UCSD-AML1 (cell line): ENCODE measurements at regions not wholly inside any gene's neighbourhood (a gene's known extent, or its start where the extent isn't known, plus 50 kb on each side); places are given as distances from the start of the nearest gene placed in this dataset.
"Not testable (repeated sequence)": the region's sequence is repeated elsewhere in the genome, so short reads cannot be mapped to it uniquely, and the experiment has no call there.

Source experiments
- DNase-seq: peaks from one replicate; lab custom pipeline; 2025; ENCODE audit not compliant: unreplicated experiment; lab: John Stamatoyannopoulos, UW

DNA sequence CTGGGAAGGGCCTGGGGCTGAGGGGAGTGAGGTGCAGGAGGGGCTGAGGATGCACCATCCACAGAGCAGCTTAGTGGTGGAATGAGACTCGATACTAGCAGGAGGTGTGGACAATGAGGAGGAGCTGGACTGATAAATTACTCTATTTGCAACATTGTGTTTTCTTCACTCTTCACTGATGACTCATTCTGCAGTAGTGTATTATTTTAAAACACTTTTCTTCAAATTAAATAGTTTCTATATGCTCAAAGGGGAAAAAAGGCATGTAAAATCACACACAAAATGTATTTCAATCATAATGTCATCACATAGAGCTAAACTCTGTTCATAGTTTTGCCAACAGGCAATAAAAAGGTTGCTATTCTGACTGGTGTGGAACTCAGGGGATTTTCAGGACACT is 467.0 kb upstream of the CTSO start:
- DNase-seq = no peak

DNA sequence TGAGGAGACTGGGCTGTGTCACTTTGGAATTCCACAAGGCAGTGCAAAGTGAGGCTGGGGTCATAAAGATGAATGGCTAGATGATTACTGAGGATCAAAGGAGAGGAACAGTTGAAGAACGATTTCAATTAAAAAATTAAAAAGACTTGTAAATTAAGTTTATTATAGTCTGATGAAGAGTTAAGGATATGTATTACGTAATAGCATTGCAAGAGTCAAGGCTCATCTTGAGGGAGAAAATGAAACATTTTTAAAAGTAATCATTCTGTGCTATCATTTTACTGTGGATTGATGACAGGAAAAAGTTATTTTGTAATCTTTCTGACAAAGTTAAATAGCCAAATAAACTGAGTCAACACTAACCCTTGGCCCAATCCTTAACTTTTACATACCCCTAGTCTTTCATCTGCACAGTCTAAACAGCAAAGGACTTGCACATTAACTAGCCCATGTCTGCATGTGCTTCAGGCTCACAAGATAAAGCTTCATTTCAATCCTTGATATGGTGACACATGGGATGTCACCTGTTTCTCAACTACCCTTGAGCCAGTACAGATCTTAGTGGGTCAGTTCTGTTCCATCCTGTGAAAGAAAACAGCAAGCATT is 465.5 kb upstream of the CTSO start:
- DNase-seq = no peak

DNA sequence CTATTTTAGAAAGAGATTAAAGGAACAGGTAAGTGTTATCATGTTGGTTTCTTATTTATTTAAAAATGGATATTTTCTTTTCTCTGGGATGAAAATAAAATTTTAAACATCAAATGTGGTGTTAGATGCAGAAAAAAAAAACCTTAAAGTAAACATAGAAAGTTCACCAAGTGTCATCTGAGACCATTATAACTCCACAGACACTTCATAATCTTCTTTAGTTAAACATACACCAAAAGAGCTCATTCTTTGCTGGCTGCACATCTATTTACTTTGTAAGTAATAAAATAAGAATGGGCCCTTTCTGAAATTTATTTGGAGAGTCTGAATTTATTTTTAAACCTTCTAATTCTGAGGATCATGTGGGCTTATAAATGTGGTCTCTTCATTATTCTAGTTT is 460.7 kb upstream of the CTSO start:
- no peak for DNase-seq

DNA sequence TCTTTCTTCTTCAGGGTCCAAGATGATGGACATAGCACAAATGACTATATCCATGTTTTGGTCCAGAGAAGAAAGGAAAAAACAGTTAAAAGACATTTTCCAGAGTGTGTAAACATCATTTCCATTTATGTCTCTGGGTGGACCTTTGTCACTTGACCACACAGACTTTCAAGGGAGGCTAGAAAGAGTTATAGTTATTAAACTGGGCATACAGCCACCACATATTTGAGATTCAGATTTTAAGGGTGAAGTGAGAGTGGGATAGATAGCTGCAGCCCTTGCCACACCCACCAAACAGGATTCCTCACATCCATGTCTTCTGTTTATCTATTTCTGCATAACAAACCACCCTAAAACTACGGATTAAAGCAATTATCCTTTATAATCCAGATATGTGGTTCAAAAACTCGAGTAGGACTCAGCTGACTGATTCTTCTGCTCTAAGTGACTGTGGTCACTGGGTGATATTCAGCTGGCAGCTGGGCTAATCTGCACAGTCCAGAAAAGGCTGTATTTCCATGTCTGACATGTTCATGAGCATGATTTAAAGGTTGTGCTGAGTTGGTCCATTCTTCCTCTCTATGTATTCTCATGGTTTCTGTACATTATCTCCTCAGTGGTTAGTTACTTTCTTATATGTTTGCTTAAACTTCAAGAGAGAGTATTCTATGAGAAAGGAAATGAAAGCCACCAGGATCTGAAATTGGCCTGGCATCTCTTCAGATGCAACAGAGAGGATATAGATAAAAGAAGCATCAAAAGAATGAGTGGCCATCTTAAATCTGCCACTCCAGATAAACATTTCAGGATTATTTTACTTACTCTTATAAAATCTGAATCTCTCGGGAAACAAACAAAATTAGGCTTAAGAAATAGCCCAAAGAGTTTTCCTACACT is 459.8 kb upstream of the CTSO start:
- DNase-seq = no peak

DNA sequence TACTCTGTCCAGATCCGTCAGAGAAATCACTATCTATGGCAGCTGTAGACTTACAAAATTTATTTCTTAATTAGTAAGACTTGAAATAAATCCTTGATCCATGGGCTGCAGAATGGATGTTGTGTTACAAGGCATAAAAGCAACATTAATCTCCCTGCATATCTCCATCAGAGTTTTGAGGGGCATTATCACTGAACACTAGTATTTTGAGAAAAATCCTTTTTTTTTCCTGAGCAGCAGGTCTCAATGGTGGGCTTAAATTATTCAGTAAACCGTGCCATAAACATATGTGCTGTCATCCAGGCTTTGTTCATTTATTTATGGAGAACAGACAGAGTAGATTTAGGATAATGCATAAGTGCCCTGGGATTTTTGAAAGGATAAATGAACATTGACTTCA is 457.9 kb upstream of the CTSO start:
- DNase-seq = no peak

DNA sequence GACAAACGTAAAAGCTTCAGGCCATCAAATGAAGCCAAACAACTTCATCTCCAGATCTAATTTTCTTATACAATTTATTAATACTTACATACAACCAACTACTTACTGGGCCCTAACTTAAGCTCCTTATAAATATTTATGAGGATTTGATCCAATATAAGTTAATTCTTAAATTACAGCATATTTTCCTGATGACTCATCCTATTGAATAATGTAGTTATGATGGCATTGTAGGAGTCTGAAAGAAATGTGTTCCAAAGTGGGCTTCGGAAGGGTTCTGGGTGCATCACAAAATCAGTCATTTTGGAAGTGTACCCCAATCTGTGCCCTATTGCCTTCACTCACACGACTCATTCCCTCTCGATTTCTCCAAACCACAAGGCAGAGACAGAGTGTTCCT is 455.1 kb upstream of the CTSO start:
- DNase-seq = no peak

DNA sequence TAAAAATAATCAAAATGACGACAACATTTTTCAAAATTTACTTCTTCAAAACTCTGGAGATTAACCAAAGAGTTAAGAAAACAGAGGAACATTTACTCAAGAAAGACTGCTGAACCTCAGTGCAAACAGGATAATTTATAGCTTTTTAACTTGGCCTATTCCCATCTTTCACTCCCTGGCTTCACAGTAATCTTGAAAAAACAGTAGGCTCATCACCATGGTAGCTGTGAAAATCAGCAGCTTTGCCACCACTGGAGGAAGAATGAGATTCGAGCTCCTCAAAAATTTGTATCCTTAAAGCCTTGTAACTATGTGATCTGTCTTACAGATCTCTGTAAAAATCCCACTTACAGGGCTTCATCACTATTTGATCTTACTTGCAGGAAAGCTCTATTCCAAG is 447.7 kb upstream of the CTSO start:
- DNase-seq = no peak

DNA sequence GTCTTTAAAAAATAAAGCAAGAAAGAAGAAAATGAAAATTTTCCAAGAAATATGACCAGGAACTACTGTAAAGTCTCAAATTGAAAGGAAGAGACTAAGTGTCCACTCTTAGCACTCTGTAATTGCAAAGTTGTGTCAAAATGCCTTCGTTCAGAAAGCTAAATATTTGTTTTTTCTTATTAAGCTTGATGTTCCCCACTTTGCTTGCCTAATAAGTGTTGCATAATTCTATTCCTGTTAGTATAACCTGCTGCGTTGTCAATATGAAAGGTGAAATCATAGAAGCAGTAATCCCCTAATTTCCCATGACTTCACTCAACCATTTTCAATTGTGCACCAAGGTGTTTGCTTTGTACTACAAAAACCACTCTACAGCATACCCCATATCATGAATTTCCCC is 442.9 kb upstream of the CTSO start:
- no peak for DNase-seq

DNA sequence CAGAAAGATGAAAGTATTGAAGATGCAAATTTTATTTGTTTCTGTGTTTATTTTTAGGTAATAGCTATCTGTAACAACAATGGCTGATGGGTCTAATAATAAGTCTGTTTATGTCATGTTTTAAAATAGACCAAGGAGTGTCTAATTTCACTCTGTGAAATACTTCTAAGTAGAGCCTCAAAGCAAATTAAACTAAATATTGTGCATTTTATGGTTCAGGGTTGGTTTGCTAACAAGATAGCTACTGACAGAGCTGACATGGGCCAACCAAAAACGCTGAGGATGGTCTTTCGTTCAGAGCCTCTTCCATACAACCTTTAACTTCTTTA is 437.6 kb upstream of the CTSO start:
- DNase-seq = no peak

DNA sequence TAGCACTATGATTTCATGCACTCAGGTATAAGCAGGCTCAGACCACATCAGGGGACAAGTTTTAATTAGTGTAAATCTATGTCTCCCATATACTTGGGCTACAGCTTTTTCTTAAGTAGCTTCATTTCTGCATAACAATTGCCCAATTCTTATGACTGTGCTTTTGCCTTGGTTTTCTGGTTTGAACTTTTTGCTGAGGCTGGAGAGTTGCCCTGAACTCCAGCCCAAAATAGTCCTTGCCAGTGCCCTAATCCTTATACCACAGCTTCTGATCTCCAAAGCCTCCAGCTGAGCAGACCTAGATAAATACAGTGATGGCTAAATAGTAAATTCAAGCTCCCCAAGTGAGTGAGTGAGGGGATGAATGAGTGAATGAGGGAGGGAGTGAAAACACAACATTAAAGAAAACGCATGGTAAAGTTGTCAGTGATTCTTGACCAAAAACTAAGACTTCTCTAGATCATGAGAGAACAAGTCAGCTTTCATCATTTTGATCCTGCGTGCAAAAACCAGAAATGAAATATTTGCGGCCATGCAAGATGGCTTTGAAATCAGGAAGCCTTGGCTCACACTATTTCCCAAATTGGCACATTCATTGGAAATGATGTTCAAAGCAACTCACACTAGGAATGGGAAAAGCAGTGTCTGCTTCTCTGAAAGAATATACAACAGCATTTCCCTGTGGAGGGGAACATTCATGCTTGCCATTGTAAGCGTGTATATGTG is 437.1 kb upstream of the CTSO start:
- DNase-seq = no peak

DNA sequence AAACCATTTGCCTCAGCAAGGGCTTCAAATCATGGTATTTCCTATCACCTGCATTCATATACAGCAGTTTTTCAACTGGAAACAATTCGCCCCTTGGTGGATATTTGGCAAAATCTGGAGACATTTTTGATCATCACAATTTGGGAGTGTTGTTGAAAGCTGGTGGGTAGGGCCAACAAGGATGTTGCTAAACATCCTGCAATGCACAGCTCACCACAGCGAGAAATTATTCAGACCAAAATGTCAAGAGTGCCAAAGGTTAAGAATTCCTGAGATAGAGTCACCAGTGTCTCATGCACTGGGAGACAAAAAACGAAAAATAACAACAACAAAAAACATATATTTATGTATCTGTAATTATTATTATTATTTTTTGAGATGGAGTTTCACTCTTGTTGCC is 435.2 kb upstream of the CTSO start:
- DNase-seq = no peak

DNA sequence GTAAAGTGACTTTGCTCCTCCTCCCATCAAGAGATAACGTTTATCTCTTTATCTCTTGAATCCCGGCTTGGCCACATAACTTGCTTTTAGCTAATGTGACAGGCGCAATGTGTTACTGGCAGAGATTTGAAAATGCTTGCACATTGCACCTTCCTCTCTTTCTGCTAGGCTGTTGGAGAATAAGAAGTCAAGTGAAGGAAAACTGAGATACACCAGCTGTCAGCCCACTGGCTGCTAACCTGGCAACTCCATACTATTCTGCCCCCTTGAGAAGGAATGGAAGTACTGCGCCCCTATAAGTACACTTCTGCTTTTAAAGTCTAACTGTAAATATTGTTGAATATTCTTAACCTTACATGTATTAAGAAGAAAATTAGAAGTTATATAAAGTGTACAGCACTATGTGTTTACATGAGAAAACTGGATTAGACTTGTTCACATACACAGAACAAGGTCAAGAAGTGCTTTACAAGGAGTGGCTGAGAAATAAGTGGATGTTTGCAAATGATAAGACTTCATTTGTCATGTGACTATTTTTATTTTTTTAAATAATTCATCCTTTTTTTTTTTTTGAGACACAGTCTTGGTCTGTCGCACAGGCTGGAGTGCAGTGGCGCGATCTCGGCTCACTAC is 424.5 kb upstream of the CTSO start:
- DNase-seq = no peak

DNA sequence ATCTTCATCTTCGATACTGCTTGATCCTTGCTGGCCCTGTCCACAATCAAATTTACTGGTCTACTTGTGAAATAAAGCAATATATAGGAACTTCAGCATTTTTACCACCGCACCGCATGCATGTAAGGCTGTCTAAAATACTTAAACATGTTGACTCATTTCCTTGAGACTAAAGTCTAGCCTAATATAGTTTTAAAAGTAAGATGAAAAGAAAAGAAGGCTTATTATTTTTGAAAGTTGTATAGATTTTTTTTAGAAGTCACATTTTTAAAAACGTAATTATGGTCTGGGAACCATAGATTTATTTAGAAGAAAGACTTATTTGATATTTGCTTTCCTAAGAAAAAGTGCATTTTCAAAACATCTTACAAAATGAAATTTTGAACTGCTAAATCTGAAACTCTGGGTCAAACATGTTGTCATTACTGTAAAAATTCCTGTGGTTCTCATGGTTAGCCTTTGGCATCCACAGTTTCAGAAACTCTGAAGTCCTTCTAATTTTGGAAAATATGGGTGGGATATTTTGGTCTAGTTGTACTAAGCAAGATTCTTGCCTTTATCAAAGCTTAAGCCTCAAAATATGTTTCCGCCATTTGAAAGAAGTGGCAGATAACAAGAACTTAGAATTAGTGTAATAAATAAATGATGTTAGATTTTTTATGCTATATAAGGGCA is 423.5 kb upstream of the CTSO start:
- DNase-seq = no peak

DNA sequence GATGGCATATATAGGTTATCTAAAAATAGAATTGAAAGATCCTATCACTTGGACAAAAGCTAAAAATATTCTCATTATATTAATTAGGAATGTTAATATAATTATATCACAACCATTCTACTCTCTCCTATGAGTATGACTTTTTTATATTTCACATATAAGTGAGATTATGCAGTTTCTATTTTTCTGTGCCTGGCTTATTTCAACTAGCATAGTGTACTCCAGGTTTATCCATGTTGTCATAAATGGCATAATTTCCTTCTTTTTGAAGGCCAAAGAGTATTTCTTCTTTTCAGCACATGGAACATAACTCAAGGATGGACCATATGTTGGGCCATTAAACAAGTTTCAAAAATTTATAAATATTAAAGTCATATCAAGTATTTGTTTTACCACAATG is 421.2 kb upstream of the CTSO start:
- DNase-seq = no peak

DNA sequence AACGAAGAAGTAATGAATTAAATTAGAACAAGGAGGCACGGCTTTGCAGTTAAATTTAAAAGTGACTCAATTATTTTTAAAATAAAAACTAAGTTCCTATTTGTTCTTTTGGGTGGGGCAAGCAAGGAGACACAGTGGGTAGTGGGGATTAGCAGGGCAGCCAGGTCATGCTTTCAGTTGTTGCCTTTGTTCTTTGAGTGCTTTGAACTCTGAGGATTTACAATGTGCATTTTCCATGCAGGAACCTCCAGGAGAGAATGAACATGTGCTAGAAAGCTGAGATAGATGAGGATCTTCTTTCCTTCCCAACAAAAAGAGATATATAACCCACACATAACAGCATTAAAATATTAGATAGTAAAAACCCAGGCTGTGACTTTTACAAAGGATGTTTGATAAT is 420.4 kb upstream of the CTSO start:
- DNase-seq = no peak

DNA sequence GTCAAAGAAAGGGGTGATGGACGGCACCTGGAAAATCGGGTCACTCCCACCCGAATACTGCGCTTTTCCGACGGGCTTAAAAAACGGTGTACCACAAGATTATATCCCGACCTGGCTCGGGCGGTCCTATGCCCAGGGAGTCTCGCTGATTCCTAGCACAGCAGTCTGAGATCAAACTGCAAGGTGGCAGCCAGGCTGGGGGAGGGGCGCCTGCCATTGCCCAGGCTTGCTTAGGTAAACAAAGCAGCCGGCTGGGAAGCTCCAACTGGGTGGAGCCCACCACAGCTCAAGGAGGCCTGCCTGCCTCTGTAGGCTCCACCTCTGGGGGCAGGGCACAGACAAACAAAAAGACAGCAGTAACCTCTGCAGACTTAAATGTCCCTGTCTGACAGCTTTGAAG is 413.8 kb upstream of the CTSO start:
- DNase-seq = not testable (repeated sequence)

DNA sequence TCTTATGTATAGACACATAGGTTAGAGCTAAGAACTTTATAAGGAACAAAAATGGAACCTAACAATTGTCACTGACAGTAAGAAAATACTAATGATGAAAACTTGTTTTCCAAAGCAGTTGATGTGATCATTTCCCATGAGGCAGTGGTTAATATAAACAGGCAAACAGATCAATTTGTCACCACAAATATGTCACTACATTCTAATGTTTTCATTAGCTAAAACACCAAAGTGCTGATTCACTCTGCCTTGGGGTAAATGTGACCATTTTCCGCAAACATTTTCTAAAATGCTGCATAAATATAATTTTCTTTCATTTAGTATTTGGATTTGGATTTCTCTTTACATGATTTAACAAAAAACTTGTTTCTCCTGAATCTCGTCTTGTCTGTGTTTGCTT is 408.9 kb upstream of the CTSO start:
- no peak for DNase-seq

DNA sequence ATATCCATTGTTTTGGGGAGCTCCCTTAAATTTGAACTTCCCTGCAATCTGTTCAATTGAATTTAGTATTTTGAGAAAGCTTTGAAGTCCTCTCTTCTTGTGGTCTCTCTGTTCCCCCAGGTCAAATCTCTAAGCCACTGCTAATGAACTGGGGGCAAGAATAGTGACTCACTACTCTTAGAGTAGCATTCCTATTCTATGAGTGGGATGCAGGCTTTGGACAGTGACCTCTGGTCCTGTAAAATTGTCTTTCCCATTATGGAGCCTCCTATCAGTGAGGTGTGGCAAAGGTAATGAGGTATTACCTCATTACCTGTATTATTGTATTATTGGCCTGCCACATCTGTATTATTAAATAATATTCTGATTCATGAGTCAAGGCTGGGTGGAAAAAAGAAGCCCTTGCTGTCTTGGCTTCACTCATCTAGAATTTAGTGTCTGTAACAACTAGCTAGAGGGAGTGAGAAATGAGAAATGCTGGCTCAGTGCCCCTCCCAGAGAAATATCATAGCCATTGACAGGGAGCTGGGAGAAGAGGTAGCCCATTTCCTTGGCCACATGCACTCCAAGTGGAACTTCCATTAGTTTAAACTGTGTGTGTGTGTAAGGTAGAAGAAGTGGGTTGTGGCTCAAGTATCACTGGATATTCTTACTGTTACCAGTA is 393.9 kb upstream of the CTSO start:
- no peak for DNase-seq

DNA sequence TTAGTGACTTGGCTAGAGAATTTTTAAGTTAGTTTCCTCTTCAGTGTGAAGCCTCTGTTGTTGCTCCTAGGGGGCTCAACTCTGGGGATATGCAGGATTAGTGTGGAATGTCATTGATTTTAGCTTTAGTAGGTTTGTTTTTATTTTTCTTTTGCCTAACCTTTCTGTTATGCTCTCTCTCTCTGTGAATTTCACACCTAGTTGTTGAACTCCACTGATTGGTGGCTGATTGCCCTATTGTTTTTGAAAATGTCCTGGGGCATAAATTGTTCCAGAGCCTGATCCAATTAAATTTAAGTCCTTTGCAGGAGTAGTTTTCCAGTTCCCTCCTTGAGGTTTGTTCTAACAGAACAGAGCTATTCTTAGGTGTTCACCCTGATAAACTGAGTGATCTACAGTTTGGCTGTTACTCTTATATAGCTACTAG is 393.3 kb upstream of the CTSO start:
- no peak for DNase-seq

DNA sequence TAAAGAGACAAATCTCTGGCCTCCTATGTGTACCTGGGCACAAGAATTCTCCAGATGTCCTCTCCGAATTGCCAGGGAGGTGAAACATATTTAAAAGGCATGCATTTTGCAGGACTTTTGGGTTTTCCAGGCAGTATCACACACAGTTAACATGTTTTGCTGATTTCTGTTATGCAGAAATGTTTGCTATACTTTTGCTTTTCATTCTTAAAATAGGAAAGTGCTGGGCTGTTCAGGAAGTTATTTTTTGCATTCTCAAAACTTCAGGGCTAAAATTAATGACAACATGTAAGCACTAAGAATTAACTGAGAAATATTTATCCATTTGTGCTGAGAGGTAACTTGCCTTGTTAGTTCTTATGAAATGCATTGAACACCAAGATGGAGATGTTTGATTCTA is 390.7 kb upstream of the CTSO start:
- no peak for DNase-seq

DNA sequence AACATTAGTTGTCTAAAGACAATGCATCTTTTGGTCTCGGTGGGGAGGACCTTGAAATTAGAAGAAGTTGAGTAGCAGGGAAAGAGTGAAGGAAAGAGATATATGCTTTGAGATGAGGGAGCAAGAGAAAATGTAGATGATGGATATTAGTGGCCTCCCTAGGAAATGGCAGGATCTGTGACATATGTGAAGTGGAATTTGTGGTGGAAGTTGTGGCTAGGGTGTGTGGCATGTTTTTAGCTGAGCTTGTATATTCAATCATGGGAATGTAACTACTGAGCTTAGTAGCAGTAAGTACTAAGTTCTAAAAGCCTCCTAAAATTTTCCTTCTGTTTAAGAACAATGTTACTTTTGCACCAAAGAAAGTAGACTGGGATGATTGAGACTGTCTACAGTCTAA is 382.8 kb upstream of the CTSO start:
- no peak for DNase-seq
